ENCODE measurements at regions not wholly inside any gene's neighbourhood (a gene's known extent, or its start where the extent isn't known, plus 50 kb on each side); places are given as distances from the start of the nearest gene placed in this dataset.

DNA sequence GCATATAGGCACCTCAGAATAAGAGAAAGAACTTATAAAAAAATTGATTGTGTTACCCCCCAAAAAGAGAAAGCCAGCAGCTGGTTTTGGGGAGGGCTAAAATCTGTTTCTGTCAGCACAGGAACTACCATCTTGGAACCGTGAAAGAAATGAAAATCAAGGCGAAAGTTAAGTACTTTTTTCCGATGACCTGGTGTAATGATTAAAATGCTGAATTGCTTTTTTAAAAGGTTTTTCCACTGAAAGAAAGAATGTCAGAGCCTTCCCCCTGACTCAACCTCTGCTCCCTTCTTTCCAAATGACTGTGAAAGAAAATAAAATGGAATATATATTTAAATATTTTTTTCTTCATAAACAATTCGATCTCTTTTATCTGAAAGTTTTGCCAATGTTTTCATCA, 570.5 kb upstream of the CFAP20DC start:
- TF ChIP-seq, protein P1, sequence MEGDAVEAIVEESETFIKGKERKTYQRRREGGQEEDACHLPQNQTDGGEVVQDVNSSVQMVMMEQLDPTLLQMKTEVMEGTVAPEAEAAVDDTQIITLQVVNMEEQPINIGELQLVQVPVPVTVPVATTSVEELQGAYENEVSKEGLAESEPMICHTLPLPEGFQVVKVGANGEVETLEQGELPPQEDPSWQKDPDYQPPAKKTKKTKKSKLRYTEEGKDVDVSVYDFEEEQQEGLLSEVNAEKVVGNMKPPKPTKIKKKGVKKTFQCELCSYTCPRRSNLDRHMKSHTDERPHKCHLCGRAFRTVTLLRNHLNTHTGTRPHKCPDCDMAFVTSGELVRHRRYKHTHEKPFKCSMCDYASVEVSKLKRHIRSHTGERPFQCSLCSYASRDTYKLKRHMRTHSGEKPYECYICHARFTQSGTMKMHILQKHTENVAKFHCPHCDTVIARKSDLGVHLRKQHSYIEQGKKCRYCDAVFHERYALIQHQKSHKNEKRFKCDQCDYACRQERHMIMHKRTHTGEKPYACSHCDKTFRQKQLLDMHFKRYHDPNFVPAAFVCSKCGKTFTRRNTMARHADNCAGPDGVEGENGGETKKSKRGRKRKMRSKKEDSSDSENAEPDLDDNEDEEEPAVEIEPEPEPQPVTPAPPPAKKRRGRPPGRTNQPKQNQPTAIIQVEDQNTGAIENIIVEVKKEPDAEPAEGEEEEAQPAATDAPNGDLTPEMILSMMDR (IDR thresholded peaks at IDR 0.05), result no peak
- no peak for TF ChIP-seq POLR2A (IDR thresholded peaks at IDR 0.05)

Measured in lower leg skin (tissue), 3 donors.